ENCODE measurements at regions not wholly inside any gene's neighbourhood (a gene's known extent, or its start where the extent isn't known, plus 50 kb on each side); places are given as distances from the start of the nearest gene placed in this dataset.

DNA sequence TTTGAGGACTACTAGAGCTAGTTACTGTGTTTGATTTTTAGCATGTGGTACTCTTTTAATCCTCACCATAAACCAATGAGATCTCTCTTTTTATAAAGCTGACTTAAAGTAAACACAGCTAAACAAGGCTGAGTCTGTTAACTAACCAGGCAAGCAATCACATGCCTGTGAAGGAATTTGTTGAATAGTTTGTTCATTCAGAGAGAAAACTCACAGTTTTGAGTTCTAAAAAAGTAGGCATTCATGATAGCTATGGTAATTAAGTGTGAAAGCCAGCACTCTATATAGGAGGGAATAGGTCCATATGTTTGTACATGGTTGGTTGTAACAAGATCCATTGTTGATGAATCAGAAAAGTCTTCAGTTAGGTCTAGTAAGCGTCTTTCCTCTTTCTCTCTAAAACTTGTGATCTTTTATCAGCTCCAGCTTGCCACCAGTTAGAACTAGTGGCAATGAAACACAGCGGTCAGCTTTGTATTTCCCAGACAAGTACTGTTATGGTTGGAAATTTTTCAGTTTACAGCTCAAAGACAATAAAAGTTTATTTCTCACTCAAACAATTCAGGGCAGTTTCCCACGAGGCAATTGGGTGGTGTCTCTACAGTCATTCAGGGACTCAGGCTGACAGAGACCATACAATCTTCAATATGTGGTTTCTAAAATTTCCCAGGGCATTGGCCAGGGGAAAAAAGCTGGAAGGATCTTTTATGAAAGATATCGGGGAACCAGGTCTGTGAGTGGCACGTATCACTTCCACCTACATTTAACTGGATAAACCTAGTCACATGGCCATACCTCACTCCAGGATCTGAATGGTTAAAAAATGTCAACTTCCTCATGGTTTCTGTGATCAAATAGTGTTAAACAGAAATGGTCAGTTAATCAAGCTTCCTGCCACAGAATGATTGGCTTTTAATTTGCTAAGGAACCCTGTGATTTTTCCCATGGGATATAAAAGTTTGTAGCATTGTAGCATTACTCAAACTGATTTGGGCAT lies 203.1 kb downstream of the KIF21A start:
- no peak for TF ChIP-seq EZH2 (IDR thresholded peaks at IDR 0.05)
- TF ChIP-seq, protein P1, sequence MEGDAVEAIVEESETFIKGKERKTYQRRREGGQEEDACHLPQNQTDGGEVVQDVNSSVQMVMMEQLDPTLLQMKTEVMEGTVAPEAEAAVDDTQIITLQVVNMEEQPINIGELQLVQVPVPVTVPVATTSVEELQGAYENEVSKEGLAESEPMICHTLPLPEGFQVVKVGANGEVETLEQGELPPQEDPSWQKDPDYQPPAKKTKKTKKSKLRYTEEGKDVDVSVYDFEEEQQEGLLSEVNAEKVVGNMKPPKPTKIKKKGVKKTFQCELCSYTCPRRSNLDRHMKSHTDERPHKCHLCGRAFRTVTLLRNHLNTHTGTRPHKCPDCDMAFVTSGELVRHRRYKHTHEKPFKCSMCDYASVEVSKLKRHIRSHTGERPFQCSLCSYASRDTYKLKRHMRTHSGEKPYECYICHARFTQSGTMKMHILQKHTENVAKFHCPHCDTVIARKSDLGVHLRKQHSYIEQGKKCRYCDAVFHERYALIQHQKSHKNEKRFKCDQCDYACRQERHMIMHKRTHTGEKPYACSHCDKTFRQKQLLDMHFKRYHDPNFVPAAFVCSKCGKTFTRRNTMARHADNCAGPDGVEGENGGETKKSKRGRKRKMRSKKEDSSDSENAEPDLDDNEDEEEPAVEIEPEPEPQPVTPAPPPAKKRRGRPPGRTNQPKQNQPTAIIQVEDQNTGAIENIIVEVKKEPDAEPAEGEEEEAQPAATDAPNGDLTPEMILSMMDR (IDR thresholded peaks at IDR 0.05), result no peak
